ENCODE measurements at regions not wholly inside any gene's neighbourhood (a gene's known extent, or its start where the extent isn't known, plus 50 kb on each side); places are given as distances from the start of the nearest gene placed in this dataset.

GRCh38 chr1:199710974-199711373 is 316.5 kb upstream of the NR5A2 start:
- Histone ChIP-seq H3K9ac (ENCODE audit: low read length) (no peak overlapping the region), H3K79me2 (replicated peaks; ENCODE audit: insufficient read depth, low read length) (no peaks in the 10 kb centered on the region), H3K9me2 (ENCODE audit: insufficient read depth, low read length) (no peaks in the 10 kb centered on the region), H3F3A (ENCODE audit: insufficient read depth, low read length, poor library complexity, severe bottlenecking) (no peaks in the 10 kb centered on the region), H3K27ac (ENCODE audit: low read length) (no peak overlapping the region), H4K20me1 (ENCODE audit: insufficient read depth) (no peaks in the 10 kb centered on the region), H3K9me3 (ENCODE audit: low read length) (peaks cover 3% of the 10 kb centered on the region), H2AFZ (ENCODE audit: low read depth, low read length) (no peak overlapping the region), H3K36me3 (ENCODE audit: insufficient read depth, low read length) (no peaks in the 10 kb centered on the region), H3K4me3 (ENCODE audit: low read length) (no peak overlapping the region), H3K4me2 (ENCODE audit: low read length) (no peak overlapping the region), H3K27me3 (ENCODE audit: insufficient read depth, low read depth, low read length) (no peaks in the 10 kb centered on the region)
- TF ChIP-seq REST (IDR thresholded peaks at IDR 0.05; ENCODE audit: borderline replicate concordance) = no peak
- no peak for TF ChIP-seq SMC3 (conservative IDR thresholded peaks at IDR 0.05; ENCODE audit: poor library complexity)
- no peak for TF ChIP-seq MXI1 (conservative IDR thresholded peaks at IDR 0.05; ENCODE audit: poor library complexity, severe bottlenecking)
- TF ChIP-seq POLR2AphosphoS5 (IDR thresholded peaks at IDR 0.05) = no peak
- TF ChIP-seq TAF1 (IDR thresholded peaks at IDR 0.05; ENCODE audit: low read depth) = no peak
- TF ChIP-seq EZH2 (IDR thresholded peaks at IDR 0.05; ENCODE audit: borderline replicate concordance, insufficient read depth, low read length, poor library complexity, severe bottlenecking) = no peak
- TF ChIP-seq, protein P1, sequence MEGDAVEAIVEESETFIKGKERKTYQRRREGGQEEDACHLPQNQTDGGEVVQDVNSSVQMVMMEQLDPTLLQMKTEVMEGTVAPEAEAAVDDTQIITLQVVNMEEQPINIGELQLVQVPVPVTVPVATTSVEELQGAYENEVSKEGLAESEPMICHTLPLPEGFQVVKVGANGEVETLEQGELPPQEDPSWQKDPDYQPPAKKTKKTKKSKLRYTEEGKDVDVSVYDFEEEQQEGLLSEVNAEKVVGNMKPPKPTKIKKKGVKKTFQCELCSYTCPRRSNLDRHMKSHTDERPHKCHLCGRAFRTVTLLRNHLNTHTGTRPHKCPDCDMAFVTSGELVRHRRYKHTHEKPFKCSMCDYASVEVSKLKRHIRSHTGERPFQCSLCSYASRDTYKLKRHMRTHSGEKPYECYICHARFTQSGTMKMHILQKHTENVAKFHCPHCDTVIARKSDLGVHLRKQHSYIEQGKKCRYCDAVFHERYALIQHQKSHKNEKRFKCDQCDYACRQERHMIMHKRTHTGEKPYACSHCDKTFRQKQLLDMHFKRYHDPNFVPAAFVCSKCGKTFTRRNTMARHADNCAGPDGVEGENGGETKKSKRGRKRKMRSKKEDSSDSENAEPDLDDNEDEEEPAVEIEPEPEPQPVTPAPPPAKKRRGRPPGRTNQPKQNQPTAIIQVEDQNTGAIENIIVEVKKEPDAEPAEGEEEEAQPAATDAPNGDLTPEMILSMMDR (IDR thresholded peaks at IDR 0.05; ENCODE audit: poor library complexity, severe bottlenecking) = no peak

DNA sequence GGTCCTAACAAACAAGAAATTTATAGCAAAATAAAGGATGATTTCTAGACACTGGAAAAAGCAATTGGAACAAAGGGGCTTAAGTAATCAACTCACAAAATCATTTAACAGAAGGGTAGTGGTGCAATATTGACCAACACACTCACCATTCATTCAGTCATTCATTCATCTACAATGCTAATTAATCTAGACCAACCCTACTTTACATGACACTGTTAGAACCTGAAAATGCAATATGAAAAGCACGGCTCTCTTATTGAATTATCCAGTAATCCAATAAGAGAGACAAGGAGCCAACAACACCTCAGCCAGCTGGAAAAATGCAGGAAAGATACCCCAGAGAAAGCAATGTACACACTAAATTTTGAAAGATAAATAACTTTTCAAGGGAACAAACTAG is 310.8 kb upstream of the NR5A2 start:
- H3K27ac ChIP-seq (ENCODE audit: low read length) = no peak overlapping the region
- no peaks in the 10 kb centered on the region for H3K79me2 ChIP-seq (replicated peaks; ENCODE audit: insufficient read depth, low read length)
- H3K9me2 ChIP-seq (ENCODE audit: insufficient read depth, low read length) = no peaks in the 10 kb centered on the region
- H2AFZ ChIP-seq (ENCODE audit: low read depth, low read length) = no peak overlapping the region
- H3K36me3 ChIP-seq (ENCODE audit: insufficient read depth, low read length) = no peaks in the 10 kb centered on the region
- H3K4me2 ChIP-seq (ENCODE audit: low read length) = no peak overlapping the region
- TF ChIP-seq MXI1 (conservative IDR thresholded peaks at IDR 0.05; ENCODE audit: poor library complexity, severe bottlenecking) (no peak), EZH2 (IDR thresholded peaks at IDR 0.05; ENCODE audit: borderline replicate concordance, insufficient read depth, low read length, poor library complexity, severe bottlenecking) (no peak), REST (IDR thresholded peaks at IDR 0.05; ENCODE audit: borderline replicate concordance) (no peak)
- TF ChIP-seq, protein P1 (IDR thresholded peaks at IDR 0.05; ENCODE audit: poor library complexity, severe bottlenecking) = no peak
- H3F3A ChIP-seq (ENCODE audit: insufficient read depth, low read length, poor library complexity, severe bottlenecking) = no peaks in the 10 kb centered on the region
- no peaks in the 10 kb centered on the region for H3K27me3 ChIP-seq (ENCODE audit: insufficient read depth, low read depth, low read length)
- H3K9ac ChIP-seq (ENCODE audit: low read length) = no peak overlapping the region
- no peak overlapping the region for H3K4me3 ChIP-seq (ENCODE audit: low read length)
- H4K20me1 ChIP-seq (ENCODE audit: insufficient read depth) = no peaks in the 10 kb centered on the region
- peaks cover under 1% of the 10 kb centered on the region for H3K9me3 ChIP-seq (ENCODE audit: low read length)

Measured in neural cell (in vitro differentiated cells).